ENCODE measurements at regions not wholly inside any gene's neighbourhood (a gene's known extent, or its start where the extent isn't known, plus 50 kb on each side); places are given as distances from the start of the nearest gene placed in this dataset.

- Histone ChIP-seq H3K27me3 (no peaks in the 10 kb centered on the region), H3K36me3 (no peaks in the 10 kb centered on the region), H3K4me3 (no peak overlapping the region), H3K27ac (no peak overlapping the region), H3K4me1 (ENCODE audit: insufficient read depth) (no peaks in the 10 kb centered on the region), H3K9me3 (no peaks in the 10 kb centered on the region)
- intact Hi-C loops (cut with DNase I), result no loop called here
- TF ChIP-seq CTCF (IDR thresholded peaks at IDR 0.05), result no peak
- no peak for TF ChIP-seq EP300 (IDR thresholded peaks at IDR 0.05)
- no peak for TF ChIP-seq POLR2A (IDR thresholded peaks at IDR 0.05)
- 36 to 47% (median 42%) methylated on average over 2 of the region's 2 CpGs for WGBS, 3 donors
- DNase-seq, result no peak
Observed at GRCh38 chr5:13551645-13552044, 392.8 kb downstream of the DNAH5 start.

GRCh38 chr5:13540168-13540750 is 404.2 kb downstream of the DNAH5 start:
- TF ChIP-seq CTCF (IDR thresholded peaks at IDR 0.05) (no peak), POLR2A (IDR thresholded peaks at IDR 0.05) (no peak), EP300 (IDR thresholded peaks at IDR 0.05) (no peak)
- no peak for DNase-seq
- no peak overlapping the region for H3K4me3 ChIP-seq
- H3K4me1 ChIP-seq (ENCODE audit: insufficient read depth), result no peaks in the 10 kb centered on the region
- H3K36me3 ChIP-seq, result no peaks in the 10 kb centered on the region
- H3K9me3 ChIP-seq, result no peaks in the 10 kb centered on the region
- H3K27ac ChIP-seq, result no peak overlapping the region
- WGBS, 3 donors, result 61 to 71% (median 66%) methylated on average over 2 of the region's 2 CpGs
- no peaks in the 10 kb centered on the region for H3K27me3 ChIP-seq
- intact Hi-C loops (cut with DNase I), result no loop called here

GRCh38 chr5:13536933-13537332 is 407.6 kb downstream of the DNAH5 start:
- intact Hi-C loops (cut with DNase I), result no loop called here
- no peak for TF ChIP-seq CTCF (IDR thresholded peaks at IDR 0.05)
- TF ChIP-seq EP300 (IDR thresholded peaks at IDR 0.05), result no peak
- no peak for TF ChIP-seq POLR2A (IDR thresholded peaks at IDR 0.05)
- H3K27me3 ChIP-seq, result no peaks in the 10 kb centered on the region
- WGBS, 3 donors, result 71 to 83% (median 79%) methylated on average over 5 of the region's 5 CpGs
- H3K4me3 ChIP-seq, result no peak overlapping the region
- no peaks in the 10 kb centered on the region for H3K4me1 ChIP-seq (ENCODE audit: insufficient read depth)
- H3K9me3 ChIP-seq, result no peaks in the 10 kb centered on the region
- no peaks in the 10 kb centered on the region for H3K36me3 ChIP-seq
- H3K27ac ChIP-seq, result no peak overlapping the region
- no peak for DNase-seq

GRCh38 chr5:13533833-13534232 is 410.7 kb downstream of the DNAH5 start:
- no peaks in the 10 kb centered on the region for H3K4me1 ChIP-seq (ENCODE audit: insufficient read depth)
- TF ChIP-seq POLR2A (IDR thresholded peaks at IDR 0.05) (no peak), EP300 (IDR thresholded peaks at IDR 0.05) (no peak), CTCF (IDR thresholded peaks at IDR 0.05) (no peak)
- DNase-seq, result no peak
- no peaks in the 10 kb centered on the region for H3K9me3 ChIP-seq
- WGBS, 3 donors, result 61 to 72% (median 63%) methylated on average over 2 of the region's 2 CpGs
- intact Hi-C loops (cut with DNase I), result no loop called here
- no peak overlapping the region for H3K27ac ChIP-seq
- no peaks in the 10 kb centered on the region for H3K27me3 ChIP-seq
- no peak overlapping the region for H3K4me3 ChIP-seq
- H3K36me3 ChIP-seq, result no peaks in the 10 kb centered on the region
